T-helper 22 cell (primary cell): ENCODE measurements at regions not wholly inside any gene's neighbourhood (a gene's known extent, or its start where the extent isn't known, plus 50 kb on each side); places are given as distances from the start of the nearest gene placed in this dataset.
"Not testable (repeated sequence)": the region's sequence is repeated elsewhere in the genome, so short reads cannot be mapped to it uniquely, and the experiment has no call there.

Source experiments
- DNase-seq: peaks from one replicate; pipeline ENCODE4 v3.0.0-alpha.2; 2020; ENCODE audit warnings: low read depth

GRCh38 chr14:30260833-30261607 is 297.9 kb upstream of the G2E3 start:
- DNase-seq, result no peak

GRCh38 chr14:30264161-30264560 is 294.8 kb upstream of the G2E3 start:
- no peak for DNase-seq

GRCh38 chr14:30266290-30266689 is 292.7 kb upstream of the G2E3 start:
- DNase-seq, result no peak

GRCh38 chr14:30267141-30267540 is 291.8 kb upstream of the G2E3 start:
- no peak for DNase-seq

- DNase-seq, result peak; percentile 0
Observed at GRCh38 chr14:30270200-30271161, 288.5 kb upstream of the G2E3 start.

- DNase-seq, result no peak
Observed at GRCh38 chr14:30271811-30272323, 287.1 kb upstream of the G2E3 start.

GRCh38 chr14:30272848-30273832 is 285.8 kb upstream of the G2E3 start:
- DNase-seq, result no peak

GRCh38 chr14:30275604-30276003 is 283.4 kb upstream of the G2E3 start:
- DNase-seq, result no peak

GRCh38 chr14:30277268-30277667 is 281.7 kb upstream of the G2E3 start:
- no peak for DNase-seq

- not testable (repeated sequence) for DNase-seq
Observed at GRCh38 chr14:30278856-30279255, 280.1 kb upstream of the G2E3 start.

GRCh38 chr14:30283822-30284446 is 275.0 kb upstream of the G2E3 start:
- no peak for DNase-seq

GRCh38 chr14:30284808-30285207 is 274.1 kb upstream of the G2E3 start:
- DNase-seq, result no peak

- DNase-seq, result no peak
Observed at GRCh38 chr14:30287579-30288445, 271.1 kb upstream of the G2E3 start.

- DNase-seq, result no peak
Observed at GRCh38 chr14:30290001-30290400, 269.0 kb upstream of the G2E3 start.

- no peak for DNase-seq
Observed at GRCh38 chr14:30291216-30291615, 267.7 kb upstream of the G2E3 start.

- no peak for DNase-seq
Observed at GRCh38 chr14:30292541-30292940, 266.4 kb upstream of the G2E3 start.

- DNase-seq, result no peak
Observed at GRCh38 chr14:30295980-30296379, 263.0 kb upstream of the G2E3 start.

- DNase-seq, result no peak
Observed at GRCh38 chr14:30296931-30297405, 262.0 kb upstream of the G2E3 start.

- DNase-seq, result no peak
Observed at GRCh38 chr14:30297876-30298795, 260.8 kb upstream of the G2E3 start.
